HG02981 (cell line): ENCODE measurements at regions not wholly inside any gene's neighbourhood (a gene's known extent, or its start where the extent isn't known, plus 50 kb on each side); places are given as distances from the start of the nearest gene placed in this dataset.
"Not testable (repeated sequence)": the region's sequence is repeated elsewhere in the genome, so short reads cannot be mapped to it uniquely, and the experiment has no call there.

ENCODE experiments used
- ATAC-seq: cut with Tn5 transposase; IDR thresholded peaks from one replicate; pipeline ENCODE4 v1.9.1; 2021; ENCODE audit warnings: mild to moderate bottlenecking, moderate library complexity; ENCODE audit not compliant: unreplicated experiment

- not testable (repeated sequence) for ATAC-seq
Observed at GRCh38 chr16:29261427-29262248, 144.9 kb downstream of the NPIPB11 start.

- not testable (repeated sequence) for ATAC-seq
Observed at GRCh38 chr16:29260683-29261426, 145.7 kb downstream of the NPIPB11 start.

GRCh38 chr16:29259635-29260457 is 146.7 kb downstream of the NPIPB11 start:
- ATAC-seq, result not testable (repeated sequence)

GRCh38 chr16:29258946-29259634 is 147.4 kb downstream of the NPIPB11 start:
- not testable (repeated sequence) for ATAC-seq

- not testable (repeated sequence) for ATAC-seq
Observed at GRCh38 chr16:29257419-29258336, 148.8 kb downstream of the NPIPB11 start.

GRCh38 chr16:29256501-29256981 is 150.0 kb downstream of the NPIPB11 start:
- no peak for ATAC-seq

- not testable (repeated sequence) for ATAC-seq
Observed at GRCh38 chr16:29255957-29256356, 150.6 kb downstream of the NPIPB11 start.

GRCh38 chr16:29255496-29255796 is 151.1 kb downstream of the NPIPB11 start:
- not testable (repeated sequence) for ATAC-seq

- ATAC-seq, result no peak
Observed at GRCh38 chr16:29254676-29255495, 151.6 kb downstream of the NPIPB11 start.

GRCh38 chr16:29253716-29254590 is 152.6 kb downstream of the NPIPB11 start:
- ATAC-seq, result not testable (repeated sequence)

- ATAC-seq, result not testable (repeated sequence)
Observed at GRCh38 chr16:29253066-29253590, 153.4 kb downstream of the NPIPB11 start.

- not testable (repeated sequence) for ATAC-seq
Observed at GRCh38 chr16:29252311-29252710, 154.2 kb downstream of the NPIPB11 start.

GRCh38 chr16:29251571-29252011 is 154.9 kb downstream of the NPIPB11 start:
- ATAC-seq, result not testable (repeated sequence)

GRCh38 chr16:29250923-29251434 is 155.5 kb downstream of the NPIPB11 start:
- ATAC-seq, result not testable (repeated sequence)

GRCh38 chr16:29250469-29250868 is 156.0 kb downstream of the NPIPB11 start:
- ATAC-seq, result not testable (repeated sequence)

- ATAC-seq, result not testable (repeated sequence)
Observed at GRCh38 chr16:29248940-29249318, 157.6 kb downstream of the NPIPB11 start.
